Neural crest cell (in vitro differentiated cells): ENCODE measurements at regions not wholly inside any gene's neighbourhood (a gene's known extent, or its start where the extent isn't known, plus 50 kb on each side); places are given as distances from the start of the nearest gene placed in this dataset.

Source experiments
- DNase-seq: peaks from one replicate; pipeline ENCODE4 v3.0.0; 2021; ENCODE audit warnings: low read depth, mixed read lengths, low spot score
- H3K27ac Mint-ChIP-seq: one replicate; pipeline ENCODE4 v1.8.0; 2021; ENCODE audit warnings: mild to moderate bottlenecking, mixed read lengths; ENCODE audit not compliant: unreplicated experiment
- H3K27me3 Mint-ChIP-seq: 2 replicates; pipeline ENCODE4 v1.8.0; 2021; ENCODE audit warnings: low read depth, mild to moderate bottlenecking, mixed read lengths
- H3K36me3 Mint-ChIP-seq: 2 replicates; pipeline ENCODE4 v1.8.0; 2021; ENCODE audit warnings: low read depth, mild to moderate bottlenecking, mixed read lengths
- H3K4me1 Mint-ChIP-seq: 2 replicates; pipeline ENCODE4 v1.8.0; 2021; ENCODE audit warnings: mixed read lengths
- H3K4me3 Mint-ChIP-seq: one replicate; pipeline ENCODE4 v1.8.0; 2021; ENCODE audit warnings: mild to moderate bottlenecking, mixed read lengths
- H3K9me3 Mint-ChIP-seq: 2 replicates; pipeline ENCODE4 v1.8.0; 2021; ENCODE audit warnings: mixed read lengths
- TF ChIP-seq, protein P1 (sequence below): fragments of 200-600 bp; sonication (generic); conservative IDR thresholded peaks from 2 replicates; pipeline ENCODE4 v1.5.0; 2021; ENCODE audit warnings: antibody characterized with exemption, mild to moderate bottlenecking

DNA sequence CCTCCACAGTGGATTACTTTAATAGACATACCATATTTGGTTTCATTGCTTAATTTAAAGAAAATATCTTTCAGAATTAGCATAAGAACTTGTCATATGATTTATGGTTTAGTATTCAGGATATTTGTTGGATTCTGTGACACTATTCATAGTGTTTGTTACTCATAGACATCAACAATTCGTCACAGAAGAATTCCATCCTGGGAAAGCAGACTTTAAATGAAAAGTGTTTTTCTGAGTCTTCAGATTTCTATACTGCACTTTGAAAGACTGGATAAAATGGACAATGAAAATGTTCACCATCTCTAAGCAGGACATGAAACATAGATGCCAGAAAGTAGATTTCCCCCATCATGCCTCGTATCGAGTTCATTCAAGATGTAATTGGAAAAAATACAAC lies 435.6 kb upstream of the ONECUT1 start:
- no peak overlapping the region for H3K4me3 Mint-ChIP-seq
- no peaks in the 10 kb centered on the region for H3K27me3 Mint-ChIP-seq
- no peak overlapping the region for H3K27ac Mint-ChIP-seq
- TF ChIP-seq, protein P1, sequence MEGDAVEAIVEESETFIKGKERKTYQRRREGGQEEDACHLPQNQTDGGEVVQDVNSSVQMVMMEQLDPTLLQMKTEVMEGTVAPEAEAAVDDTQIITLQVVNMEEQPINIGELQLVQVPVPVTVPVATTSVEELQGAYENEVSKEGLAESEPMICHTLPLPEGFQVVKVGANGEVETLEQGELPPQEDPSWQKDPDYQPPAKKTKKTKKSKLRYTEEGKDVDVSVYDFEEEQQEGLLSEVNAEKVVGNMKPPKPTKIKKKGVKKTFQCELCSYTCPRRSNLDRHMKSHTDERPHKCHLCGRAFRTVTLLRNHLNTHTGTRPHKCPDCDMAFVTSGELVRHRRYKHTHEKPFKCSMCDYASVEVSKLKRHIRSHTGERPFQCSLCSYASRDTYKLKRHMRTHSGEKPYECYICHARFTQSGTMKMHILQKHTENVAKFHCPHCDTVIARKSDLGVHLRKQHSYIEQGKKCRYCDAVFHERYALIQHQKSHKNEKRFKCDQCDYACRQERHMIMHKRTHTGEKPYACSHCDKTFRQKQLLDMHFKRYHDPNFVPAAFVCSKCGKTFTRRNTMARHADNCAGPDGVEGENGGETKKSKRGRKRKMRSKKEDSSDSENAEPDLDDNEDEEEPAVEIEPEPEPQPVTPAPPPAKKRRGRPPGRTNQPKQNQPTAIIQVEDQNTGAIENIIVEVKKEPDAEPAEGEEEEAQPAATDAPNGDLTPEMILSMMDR: no peak
- peaks cover 2% of the 10 kb centered on the region for H3K9me3 Mint-ChIP-seq
- H3K4me1 Mint-ChIP-seq: peaks cover 10% of the 10 kb centered on the region
- no peaks in the 10 kb centered on the region for H3K36me3 Mint-ChIP-seq
- no peak for DNase-seq

DNA sequence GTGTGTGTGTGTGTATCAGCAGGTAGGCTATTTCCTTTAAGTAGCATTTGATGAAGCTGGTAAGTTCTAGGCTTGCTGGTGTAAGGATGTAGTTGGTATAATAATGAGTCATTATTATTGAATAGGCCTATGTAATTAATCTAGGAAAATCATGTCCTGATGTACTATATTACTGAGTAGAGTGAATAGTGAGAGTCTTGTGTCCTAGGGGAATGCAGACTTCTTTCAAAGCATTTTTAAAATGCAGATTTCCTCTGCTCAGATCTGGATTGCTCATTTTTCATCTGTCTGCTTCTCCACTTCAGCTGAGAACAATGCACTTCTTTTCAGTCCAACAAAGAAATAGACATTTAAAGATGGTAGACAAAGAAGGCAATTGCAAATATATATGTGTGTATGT lies 434.2 kb upstream of the ONECUT1 start:
- no peak for DNase-seq
- Mint-ChIP-seq H3K36me3 (no peaks in the 10 kb centered on the region), H3K27ac (no peak overlapping the region)

DNA sequence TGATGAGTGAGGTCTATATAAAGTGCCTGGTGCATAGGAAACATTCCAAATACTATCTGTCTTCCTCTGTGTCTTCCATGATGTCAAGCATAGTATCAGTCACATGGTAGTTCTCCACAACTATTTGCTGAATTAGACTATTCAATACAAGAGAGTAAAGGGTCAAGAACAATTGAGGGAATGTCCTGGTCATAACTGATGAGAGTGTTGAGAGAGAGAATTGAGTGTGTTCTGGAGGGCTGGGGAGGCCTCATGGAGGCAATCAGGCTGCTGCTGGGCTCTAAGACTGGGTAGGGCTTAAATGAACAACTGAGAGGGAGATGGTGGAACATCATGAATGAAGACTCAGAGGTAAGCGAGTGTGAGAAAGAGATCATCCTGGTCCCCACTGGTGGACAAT lies 433.7 kb upstream of the ONECUT1 start:
- Mint-ChIP-seq H3K36me3 (no peaks in the 10 kb centered on the region), H3K27me3 (no peaks in the 10 kb centered on the region), H3K4me3 (no peak overlapping the region), H3K9me3 (peaks cover 2% of the 10 kb centered on the region), H3K4me1 (peaks cover 10% of the 10 kb centered on the region), H3K27ac (no peak overlapping the region)
- no peak for DNase-seq
- TF ChIP-seq, protein P1: no peak

More for the DNA sequence above, 434.2 kb upstream of the ONECUT1 start:
- peaks cover 10% of the 10 kb centered on the region for H3K4me1 Mint-ChIP-seq
- H3K27me3 Mint-ChIP-seq: no peaks in the 10 kb centered on the region
- TF ChIP-seq, protein P1: no peak
- H3K4me3 Mint-ChIP-seq: no peak overlapping the region
- H3K9me3 Mint-ChIP-seq: peaks cover 2% of the 10 kb centered on the region

DNA sequence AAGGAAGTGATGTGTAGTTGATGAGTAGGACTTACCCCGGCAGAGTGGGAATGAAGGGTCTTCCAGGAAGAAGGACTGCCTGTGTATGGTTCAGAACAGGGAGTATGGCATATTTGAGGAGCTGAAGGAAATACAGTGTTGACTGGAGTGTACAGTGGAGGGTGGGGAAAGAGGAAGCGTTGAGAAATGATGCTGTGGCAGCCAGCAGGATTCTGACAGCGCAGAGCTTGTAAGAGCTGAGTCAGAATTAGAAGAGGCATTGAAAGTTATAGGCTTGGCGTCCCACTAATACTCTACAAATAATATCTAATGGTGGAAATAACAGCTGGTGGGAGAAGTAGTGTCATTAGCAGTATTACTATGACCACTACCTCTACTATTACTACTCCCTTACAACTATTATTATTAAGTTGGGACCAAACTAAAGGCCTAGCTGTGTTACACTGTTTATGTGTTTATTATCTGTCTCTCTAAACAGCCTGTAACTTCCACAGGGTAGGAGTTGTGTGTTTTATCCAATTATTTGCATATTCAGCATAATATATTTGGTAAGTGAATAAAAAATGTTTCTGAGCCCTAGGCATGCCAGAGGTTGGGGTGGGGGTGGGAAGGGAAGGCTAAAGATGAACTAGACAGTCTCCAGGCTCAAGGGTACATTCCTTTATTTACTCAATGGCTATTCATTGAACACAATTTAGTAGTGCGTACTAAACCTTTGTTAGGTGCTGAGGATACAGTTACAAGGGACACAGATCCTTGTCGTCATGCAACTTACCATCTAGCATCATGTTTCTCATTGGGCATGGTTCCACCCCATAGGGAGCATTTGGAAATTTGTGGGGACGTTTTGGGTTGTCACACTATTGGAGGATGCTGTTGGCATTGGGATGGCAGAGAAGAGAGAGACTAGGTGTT lies 428.8 kb upstream of the ONECUT1 start:
- no peak overlapping the region for H3K27ac Mint-ChIP-seq
- peaks cover 3% of the 10 kb centered on the region for H3K4me1 Mint-ChIP-seq
- TF ChIP-seq, protein P1: no peak
- no peaks in the 10 kb centered on the region for H3K27me3 Mint-ChIP-seq
- no peaks in the 10 kb centered on the region for H3K9me3 Mint-ChIP-seq
- no peaks in the 10 kb centered on the region for H3K36me3 Mint-ChIP-seq
- no peak for DNase-seq
- H3K4me3 Mint-ChIP-seq: no peak overlapping the region

DNA sequence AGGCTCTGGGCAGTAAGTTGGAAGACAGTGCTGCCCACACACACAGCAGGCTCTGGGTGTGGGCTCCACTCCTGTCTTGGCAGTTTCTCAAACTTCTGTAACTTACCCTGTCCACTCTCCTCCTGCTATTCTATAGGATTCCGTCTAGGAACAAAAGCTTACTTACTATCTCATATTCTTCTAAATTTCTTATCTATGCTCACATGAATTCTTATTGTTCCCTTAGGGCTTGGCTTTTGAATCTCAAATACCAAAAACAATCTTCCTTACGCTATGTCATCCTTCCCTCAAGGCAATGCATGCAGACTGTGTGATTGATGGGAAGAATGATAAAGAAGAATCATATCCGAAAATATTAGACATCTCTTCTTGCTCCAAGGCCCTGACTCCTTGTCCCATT lies 425.9 kb upstream of the ONECUT1 start:
- Mint-ChIP-seq H3K4me1 (peaks cover 18% of the 10 kb centered on the region), H3K36me3 (no peaks in the 10 kb centered on the region), H3K9me3 (no peaks in the 10 kb centered on the region), H3K27ac (no peak overlapping the region), H3K4me3 (no peak overlapping the region), H3K27me3 (no peaks in the 10 kb centered on the region)
- no peak for DNase-seq
- TF ChIP-seq, protein P1: no peak
